IPS DF 4.7 (cell line): ENCODE measurements at regions not wholly inside any gene's neighbourhood (a gene's known extent, or its start where the extent isn't known, plus 50 kb on each side); places are given as distances from the start of the nearest gene placed in this dataset.
"Not testable (repeated sequence)": the region's sequence is repeated elsewhere in the genome, so short reads cannot be mapped to it uniquely, and the experiment has no call there.

Source experiments
- DNase-seq: peaks from one replicate; pipeline ENCODE4 v3.0.0-alpha.2; 2013; ENCODE audit warnings: low spot score; ENCODE audit errors: extremely low read depth

DNA sequence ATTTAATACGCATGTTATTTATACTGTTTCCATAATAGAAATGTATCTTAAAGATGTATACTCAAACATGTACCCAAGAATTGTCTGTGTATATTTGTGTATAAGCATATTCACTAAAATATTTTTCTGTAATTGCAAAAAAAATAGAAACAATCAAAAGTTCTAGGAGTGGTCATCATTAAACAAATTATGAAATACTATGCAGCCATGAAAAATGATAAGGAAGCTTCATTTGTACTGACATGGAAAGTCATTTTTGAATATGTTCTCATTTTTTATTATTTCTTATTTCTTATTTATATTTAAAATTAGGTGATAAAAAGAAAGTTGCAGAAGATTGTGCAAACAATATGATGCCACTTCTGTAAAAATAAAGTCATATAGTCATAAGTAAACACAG is 400.0 kb upstream of the AUTS2 start:
- DNase-seq: no peak

DNA sequence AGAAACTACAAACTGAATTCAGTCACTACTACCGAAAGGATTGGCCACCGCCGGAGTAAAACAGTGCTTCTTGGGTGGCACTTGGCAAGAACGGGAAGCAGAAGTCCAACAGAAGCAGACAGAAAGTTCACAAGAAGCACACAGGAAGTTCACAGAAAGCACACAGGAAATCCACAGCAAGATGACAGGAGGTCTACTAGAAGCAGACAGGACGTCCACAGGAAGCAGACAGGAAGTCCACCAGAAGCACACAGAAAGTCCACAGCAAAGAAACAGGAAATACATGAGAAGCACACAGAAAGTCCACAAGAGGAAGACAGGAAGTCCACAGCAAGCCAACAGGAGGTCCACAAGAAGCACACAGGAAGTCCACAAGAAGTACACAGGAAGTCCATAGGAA is 399.2 kb upstream of the AUTS2 start:
- DNase-seq: no peak

DNA sequence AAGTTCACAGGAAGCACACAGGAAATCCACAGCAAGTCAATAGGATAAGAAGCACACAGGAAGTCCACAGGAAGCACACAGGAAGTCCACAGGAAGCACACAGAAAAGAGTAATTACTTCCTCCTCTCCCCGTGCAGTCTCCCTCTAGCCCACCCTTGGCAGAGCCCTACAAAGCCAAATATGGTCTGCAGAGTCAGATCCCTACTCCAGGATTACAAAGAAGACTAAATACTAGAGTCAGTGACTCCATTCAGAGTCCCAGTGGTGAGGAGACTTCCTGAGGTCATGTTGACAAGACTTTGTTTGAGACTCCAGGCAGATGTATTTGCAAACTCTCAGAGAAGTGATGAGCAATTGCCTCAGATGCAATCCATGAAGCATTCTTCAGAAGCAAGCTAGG is 398.6 kb upstream of the AUTS2 start:
- no peak for DNase-seq

DNA sequence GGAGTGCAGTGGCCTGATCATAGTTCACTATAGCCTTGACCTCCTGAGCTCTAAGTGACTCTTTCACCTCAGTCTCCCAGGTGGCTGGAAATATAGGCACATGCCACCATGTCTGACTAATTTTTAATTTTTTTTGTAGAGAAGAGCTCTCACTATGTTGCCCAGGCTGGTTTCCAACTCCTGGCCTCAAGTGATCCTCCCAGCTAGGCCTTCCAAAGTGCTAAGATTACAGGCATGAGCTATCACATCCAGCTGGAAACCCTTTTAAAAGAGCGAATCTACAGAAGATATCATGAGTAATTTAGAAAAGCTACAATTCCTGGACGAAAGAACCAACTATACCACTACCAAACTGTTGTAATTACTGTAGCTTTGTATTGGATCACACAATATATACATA is 394.4 kb upstream of the AUTS2 start:
- DNase-seq: no peak

DNA sequence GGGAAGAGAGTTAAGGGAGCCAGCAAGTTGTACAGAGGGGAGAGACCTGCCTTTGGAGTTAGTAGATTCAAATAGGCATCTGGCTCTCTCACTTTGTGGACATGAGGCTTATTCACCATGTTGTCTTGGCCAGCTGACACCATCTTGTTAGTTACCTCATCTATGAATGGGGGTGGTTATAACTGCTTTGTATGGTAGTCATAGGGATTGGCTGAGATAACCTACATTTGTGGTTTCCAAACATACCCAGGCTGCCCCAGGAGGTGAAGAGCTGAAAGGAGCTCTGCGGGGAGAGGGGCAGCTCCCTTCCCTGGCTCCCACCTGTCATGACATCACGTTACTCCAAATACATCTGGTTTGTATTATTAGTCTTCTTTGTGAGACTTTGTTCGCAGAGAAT is 393.3 kb upstream of the AUTS2 start:
- DNase-seq: no peak

DNA sequence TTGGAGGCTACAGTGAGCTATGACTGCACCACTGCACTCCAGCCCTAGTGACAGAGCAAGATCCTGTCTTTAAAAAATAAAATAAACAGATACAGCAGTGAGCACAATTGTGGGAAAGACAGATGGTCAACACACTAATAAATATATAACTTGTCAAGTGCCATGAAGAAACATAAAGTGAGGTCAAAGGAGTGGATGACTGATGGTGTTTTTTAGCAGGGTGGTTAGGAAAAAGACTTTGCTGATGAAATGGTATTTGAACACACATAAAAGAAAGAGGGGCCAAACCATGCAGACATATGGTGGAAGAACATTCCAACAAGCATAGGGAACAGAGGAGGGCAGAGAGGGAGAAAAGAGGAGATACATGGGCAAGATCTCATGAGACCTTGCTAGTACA is 392.7 kb upstream of the AUTS2 start:
- DNase-seq: no peak

DNA sequence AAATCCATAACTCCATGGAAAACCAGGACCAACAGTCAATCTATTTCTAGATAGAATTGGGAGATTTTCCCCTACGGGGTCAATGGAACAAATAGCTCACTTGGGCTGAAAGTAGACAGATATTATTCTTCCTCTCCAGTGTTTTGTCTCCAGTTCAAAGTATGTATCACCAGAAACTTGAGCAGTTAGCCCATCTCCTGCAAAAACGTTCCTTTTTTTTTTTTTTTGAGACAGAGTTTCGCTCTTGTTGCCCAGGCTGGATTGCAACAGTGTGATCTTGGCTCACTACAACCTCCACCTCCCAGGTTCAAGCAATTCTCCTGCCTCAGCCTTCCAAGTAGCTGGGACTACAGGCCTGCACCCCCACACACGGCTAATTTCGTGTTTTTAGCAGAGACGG is 390.0 kb upstream of the AUTS2 start:
- DNase-seq: no peak

DNA sequence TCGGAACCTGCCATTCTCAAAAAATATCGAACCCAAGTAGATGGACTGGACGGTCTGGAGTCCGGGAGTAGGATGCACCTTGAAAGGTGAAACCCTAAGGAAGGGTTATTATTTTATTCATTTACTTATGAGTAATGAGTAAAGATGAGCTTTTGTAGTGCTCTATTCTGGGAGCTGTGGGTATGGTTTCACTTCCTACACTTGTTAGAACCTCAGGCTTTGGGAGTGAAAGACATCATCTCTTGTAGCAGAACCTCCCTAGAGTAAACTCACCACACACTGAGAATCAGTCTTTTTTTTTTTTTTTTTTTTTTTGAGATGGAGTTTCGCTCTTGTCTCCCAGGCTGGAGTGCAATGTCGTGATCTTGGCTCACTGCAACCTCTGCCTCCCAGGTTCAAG is 389.4 kb upstream of the AUTS2 start:
- DNase-seq: no peak

DNA sequence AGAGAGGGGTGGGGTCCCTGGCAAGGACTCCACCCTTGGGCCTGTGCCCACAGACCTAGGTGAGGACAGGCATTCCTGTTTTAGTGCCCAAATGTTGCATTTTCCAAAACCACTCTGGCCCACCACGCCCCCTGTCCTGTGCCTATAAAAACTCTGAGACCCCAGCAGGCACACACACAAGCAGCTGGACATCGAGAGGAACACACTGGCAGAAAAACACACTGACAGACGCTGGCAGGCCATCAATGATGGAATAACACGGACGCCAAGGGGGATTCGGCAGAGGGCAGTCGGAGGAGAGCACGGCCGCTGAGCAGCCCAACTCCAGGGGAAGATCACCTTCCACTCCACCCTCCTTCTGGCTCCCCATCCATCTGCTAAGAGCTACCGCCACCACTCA is 386.9 kb upstream of the AUTS2 start:
- no peak for DNase-seq

DNA sequence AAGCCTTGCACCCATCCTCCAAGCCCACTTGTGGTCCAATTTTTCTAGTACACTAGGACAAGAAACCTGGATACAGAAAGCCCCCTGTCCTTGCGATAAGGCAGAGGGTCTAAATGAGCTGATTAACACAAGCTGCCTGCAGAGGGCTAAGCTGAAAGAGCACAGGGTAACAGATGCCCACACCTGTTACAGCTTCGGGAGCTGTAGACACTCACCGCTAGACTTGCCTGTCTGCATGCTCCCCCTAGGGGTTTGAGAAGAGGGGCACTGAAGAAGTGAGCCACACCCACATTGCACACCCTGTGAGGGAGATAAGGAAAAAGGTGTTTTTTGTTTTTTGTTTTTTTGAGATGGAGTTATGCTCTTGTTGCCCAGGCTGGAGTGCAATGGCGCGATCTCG is 386.5 kb upstream of the AUTS2 start:
- peak; percentile 28 for DNase-seq

DNA sequence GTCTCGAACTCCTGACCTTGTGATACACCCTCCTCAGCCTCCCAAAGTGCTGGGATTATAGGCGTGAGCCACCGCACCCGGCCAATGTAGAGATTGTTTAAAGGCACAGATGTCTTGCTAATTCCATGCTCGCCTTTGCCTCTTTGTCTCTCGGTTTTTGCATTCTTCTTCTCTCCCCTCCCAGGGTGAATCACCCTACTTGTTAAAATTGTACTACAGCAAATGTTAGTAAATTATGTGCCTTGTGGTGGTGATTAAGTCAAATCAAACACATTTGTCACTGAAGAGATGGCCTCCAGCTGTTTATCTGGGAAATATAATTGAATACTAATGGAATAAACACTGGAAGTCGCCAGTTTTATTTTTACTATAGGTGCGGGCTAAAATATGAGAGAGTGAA is 384.4 kb upstream of the AUTS2 start:
- DNase-seq: no peak

DNA sequence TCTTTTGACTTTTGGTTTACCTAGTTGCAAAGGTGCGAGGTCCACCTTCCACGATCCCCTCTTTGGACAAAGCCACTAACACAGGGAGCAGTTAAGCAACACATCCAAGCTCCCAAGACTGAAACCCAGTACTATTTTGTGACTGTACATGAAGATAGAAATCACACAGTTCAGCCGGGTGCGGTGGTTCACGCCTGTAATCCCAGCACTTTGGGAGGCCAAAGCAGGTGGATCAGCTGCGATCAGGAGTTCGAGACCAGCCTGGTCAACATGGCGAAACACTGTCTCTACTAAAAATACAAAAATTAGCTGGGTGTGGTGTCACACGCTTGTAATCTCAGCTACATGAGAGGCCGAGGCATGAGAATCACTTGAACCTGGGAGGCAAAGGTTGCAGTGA is 382.8 kb upstream of the AUTS2 start:
- not testable (repeated sequence) for DNase-seq

DNA sequence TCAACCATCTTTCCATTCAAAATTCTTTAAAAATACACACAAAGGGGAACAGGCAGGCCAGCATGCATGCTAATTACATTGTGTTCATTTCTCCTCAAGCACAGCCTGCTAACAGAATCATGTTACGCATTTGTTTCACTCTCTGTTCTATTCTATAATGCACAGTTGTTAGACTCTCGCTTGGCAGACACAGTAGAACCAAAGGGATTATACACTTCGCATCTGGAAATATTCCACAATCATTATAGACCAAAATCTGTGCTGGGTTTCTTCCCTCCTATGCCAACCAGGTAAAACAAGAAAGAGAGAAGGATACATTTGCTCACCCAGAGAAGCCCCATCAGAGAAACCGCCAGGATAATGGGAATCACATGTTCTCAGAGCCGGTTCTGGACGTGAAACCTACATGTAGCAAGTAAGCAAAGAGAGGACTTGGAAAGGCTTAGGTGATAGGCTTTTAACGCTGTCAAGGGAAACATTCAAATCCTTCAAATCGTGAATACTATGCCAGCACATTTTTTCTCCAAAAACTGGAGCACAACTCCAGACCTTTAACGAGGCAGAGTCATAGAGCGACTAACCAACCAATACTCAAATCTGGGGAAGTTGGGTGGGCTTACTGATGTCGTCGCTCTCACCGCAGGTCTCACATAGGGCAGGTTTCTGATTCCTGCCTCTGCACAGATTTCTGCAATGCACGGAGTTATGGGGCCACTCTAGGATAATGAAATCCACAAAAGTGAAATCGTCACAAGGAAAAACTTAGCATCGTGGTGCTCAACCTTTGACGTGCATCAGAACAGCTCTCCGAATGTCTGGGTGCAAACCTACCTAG is 380.5 kb upstream of the AUTS2 start:
- DNase-seq: no peak

DNA sequence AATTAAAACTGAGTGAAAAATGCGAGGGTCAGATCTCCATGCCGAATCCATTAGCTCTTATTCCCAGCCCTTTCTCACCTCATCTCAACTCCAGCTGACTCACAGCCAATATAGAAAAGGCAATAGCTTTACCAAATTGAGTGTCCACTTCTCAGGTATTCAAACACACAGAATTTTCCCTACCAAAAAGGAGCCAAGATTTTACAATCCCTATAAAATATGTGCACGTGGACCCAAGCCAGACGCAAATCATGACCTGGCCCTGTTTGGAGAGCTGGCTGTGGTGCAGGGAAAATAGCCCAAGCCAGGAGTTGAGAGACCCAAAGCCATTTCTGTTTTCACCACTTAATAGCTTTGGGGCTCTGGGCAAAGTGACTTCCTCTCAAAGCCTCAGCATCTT is 379.7 kb upstream of the AUTS2 start:
- DNase-seq: no peak

DNA sequence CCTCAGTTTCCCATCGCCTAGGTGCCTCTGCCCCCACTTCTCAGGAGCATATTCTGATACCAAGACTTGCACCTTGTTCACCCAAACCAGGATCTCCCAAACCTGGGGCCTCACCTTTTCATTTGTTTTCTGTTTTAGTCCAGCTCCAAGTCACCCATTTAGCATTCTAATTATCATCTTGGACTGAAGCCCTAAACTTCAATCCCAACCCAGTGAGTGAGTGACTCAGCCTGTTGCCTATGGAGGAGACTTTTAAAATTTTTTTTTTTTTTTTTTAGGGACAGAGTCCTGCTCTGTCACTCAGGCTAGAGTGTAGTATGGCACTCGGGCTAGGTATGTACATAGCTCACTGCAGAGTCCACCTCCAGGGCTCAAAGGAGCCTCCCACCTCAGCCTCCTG is 378.9 kb upstream of the AUTS2 start:
- DNase-seq: no peak

DNA sequence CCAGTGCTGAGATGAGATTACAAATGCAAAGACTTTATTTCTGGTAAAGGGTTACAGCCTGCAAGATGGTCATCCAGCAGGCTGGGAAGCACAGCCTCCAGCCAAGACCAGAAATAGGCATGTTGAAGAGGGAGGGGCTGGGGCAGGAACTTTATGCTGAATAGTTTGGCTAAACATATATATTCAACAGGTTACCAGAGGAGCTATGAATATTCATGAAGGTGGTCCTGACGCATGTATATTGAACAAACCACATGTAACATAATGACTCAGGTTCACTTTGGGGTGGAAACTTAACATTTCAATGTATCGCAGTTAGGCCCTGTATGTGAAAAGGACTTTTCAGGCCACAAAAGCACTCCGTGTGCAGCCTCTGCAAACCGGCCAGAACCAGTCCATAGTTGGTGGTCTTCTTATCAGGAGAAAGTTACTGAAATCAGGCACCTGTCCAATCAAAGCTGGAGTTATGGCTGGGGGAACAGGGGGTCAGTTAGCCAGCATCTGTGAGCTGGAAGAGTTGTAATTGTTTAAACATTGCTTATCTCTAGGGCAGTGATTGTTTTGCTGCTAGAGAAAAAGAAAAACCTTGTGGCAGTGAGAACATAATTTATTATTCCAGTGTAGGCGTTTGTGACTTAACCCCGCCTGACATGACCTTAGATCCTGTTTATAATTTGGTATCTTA is 372.9 kb upstream of the AUTS2 start:
- DNase-seq: no peak

DNA sequence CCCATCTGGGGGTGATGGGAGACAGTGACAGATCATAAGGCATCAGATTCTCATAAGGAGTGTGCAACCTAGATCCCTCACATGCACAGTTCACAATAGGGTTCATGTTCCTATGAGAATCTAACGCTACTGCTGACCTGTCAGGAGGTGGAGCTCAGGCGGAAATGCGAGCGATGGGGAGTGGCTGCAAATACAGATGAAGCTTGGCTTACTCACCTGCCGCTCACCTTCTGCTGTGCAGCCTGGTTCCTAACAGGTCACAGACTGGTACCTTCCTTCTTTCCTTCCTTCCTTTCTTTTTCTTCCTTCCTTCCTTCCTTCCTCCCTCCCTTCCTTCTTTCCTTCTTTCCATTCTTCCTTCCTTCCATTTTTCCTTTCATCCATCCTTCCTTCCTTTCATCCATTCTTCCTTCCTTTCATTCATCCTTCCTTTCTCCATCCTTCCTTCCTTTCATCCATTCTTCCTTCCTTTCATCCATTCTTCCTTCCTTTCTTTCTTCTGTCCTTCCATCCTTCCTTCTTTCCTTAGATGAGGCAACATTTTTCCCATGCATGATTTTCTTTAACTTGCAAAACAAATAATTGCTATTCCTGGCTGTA is 370.0 kb upstream of the AUTS2 start:
- no peak for DNase-seq

DNA sequence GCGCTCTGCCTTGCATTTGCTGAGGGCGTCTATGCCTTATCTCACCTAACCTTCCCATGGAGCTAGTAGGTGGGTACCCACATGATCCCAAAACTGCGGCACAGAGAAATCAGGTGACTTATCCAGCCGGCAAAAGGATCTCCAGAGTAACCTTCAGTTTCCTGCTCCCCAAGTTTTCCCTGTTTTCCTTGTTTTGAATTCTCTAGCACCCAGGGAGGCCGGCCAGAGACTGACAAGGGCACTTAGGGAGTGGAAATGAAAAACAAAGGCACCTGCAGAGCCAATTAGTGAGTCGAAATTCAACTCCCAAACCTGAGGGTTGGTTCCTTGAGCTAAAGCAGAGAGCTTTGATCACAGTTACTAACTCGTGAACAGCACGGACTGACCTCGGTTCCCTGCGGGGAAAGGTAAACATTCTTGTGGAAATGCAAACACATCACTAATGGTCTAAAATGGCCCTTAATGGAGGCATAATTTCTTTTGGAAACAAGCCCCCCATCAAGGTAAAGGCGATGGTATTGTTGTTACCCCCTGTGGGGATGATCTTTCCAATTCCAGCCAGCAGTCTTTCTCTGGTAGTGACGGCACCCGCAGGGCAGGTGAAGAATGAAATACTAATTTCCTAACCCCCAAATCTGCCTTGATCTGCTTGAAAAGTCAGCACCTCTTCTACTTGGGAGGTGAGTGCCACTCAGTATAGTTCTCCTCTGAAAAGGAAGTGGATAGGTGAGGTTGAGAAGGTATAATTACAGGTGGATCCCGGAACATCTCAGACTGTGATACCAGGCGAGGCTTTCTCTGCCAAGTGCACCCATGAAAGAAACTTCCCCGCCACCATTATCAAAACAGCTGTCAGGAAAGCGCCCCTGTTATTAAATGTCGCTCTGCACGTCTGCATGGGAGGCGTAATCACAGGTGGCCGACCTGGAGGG is 365.6 kb upstream of the AUTS2 start:
- peak; percentile 95 for DNase-seq

DNA sequence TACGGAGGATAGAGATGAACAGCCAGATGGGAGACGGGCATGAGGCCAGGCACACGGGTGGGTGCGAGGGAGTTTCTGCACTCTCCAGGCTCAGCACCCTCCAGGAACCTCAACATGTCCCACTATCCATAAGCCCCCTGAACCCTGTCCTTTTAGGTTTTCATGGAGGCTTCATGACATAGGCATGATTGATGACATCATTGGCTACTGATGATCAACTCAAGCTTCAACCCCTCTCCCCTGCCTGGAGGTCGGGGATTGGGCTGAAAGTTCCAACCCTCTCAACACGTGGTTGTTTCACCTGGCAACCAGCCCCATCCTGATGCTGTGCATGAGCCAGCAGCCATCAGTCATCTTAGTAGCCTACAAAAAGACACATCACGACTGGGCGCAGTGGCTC is 360.7 kb upstream of the AUTS2 start:
- no peak for DNase-seq

DNA sequence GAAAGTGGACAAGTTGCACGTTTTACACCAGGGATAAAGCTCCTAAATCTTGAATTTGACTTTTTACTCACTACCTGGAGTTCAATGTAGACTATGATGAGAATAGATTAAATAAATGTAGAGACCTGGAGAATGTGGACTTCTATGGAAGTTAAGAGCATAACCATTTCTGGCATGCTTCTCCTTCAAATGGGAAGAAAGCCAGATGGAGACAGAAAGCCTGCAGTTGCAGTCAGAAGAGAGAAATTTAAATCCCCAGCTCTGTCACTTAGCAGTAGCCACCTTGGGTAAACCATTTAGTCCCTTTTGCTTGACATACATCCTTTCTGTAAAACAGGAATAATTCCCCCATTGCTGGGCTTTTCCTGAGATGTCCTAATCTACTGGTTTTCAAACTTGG is 355.3 kb upstream of the AUTS2 start:
- no peak for DNase-seq

DNA sequence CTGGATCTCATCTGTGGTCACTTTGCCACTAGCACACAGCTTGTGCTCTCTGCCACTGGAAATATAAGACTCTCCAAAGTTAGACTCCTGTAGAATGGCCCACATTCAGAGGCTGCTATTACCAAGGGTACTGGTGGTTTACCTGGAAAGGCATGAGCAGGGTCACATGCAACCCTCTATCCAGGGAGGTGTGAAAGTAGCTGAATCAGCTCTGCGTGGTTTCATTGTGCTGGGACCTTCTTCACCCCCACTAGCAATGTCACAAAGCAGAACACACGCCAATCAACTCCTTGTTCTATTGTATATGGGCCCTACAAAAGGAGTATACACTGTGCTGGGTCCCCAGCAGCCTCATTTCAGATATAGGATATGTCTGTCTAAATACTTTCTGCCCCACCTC is 353.6 kb upstream of the AUTS2 start:
- no peak for DNase-seq

DNA sequence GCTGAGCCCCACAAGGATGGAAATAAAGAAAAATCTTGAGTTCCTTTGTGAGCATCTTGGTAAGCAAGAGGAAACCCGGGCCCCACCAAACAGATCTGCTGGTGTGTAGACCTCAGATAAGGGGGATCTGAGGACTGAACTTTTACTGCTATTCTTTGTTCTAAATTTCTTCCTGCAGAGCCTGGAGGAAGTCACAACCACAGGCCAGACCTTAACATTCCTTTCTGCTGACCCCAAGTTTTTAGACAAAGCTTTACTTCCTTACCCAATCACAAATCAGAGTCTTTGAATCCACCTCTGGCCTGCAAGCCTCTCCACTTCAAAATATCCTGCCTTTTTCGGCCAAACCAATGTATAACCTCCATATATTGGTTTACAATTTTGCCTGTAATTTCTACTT is 352.6 kb upstream of the AUTS2 start:
- no peak for DNase-seq
